ENCODE measurements at regions not wholly inside any gene's neighbourhood (a gene's known extent, or its start where the extent isn't known, plus 50 kb on each side); places are given as distances from the start of the nearest gene placed in this dataset.

DNA sequence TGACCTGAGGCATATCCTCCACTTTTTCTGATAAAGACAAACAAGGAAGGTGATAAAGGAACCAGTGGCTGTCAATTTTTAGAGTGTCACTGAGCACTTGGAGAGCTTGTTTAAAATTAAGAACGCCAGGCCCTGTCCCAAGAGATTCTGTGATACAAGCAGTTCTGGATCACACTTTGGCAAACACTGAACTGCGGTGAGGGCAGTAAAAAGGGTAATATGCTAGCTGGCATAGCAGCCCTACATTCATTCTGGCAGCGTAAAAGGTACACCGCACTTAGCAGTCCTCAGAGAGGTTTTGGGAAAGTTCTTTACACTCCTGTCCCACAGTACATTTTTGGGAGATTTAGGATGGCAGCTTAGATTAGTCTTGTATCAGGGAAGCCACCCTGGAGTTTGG, 101.3 kb upstream of the CCDC150 start:
- no peak for DNase-seq

DNA sequence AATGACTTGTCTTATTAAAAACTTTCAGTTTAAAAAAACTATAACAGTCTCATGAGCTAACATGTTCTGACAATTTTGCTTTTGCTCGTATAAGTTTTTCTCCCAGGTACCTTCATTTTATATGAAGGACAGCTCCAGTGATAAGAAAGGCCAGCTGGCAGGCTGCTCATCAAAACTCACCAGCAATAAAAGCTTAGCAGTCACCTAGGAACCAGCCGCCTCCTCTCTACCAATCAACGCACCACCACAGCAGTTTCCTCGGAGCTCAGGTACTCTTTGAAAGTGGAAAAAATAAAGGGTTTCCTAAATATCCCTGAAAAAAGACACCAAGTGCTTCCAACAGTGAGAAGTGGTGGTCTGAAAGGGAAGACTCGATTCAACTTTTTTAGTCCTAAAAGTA, 100.9 kb upstream of the CCDC150 start:
- DNase-seq = no peak

DNA sequence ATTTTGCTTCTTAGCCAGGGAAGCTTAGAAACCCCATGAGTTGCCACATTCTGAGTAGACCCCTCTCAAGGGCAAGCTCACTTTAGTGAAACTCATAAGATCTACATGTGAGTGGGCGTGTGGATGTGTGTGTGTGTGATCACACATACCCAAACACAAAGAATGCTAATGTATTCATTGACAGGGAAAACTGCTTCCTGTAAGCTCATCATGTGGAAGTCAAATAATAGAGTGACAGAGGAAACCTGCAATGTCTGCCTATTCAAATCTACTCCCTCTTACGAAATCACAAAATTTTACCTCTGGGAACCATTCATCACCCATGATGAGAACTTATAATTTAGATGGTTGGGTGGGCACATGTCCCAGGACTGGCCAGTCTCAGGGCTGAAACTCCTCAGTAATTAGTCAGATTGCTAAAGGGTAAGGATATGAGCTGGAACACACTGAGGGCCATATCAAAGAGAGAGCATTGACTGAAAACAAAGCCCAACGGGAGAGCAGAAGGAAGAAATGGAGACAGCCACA, 94.5 kb upstream of the CCDC150 start:
- no peak for DNase-seq

DNA sequence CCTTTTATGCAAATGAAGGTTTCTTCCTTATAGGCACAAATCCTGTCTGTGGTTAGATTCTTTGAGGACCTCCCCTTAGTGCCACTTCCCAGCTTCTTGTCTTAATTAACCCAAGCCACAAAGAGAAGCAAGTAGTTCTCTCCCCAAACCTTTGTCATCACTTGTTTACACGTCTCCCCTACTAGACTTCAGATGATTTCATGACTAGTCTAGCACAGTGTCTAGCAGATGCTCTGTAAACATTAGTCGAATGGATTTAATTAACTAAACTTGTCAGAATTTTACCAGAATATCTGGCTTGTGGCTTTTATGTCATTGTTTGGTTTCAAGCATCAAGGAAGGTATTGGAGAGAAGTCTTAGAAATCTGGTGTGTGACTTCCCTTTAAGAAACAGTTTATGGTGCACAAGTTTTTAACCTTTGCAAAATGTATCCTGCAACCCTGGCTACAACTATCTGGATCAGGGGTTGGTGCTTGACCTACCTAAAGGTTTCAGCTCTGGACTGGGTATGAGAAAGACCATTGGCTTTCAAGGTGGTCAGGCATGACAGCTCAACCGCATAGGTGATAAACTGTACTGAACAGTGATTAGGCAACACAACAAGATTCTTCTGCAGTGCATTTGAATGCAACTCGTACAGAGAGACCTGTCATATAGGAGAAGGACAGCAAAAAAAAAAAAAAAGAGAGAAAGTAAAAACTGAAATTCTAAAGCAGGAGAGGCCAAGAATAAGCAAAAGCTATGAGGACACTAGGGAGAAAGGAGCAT, 93.2 kb upstream of the CCDC150 start:
- DNase-seq = no peak

DNA sequence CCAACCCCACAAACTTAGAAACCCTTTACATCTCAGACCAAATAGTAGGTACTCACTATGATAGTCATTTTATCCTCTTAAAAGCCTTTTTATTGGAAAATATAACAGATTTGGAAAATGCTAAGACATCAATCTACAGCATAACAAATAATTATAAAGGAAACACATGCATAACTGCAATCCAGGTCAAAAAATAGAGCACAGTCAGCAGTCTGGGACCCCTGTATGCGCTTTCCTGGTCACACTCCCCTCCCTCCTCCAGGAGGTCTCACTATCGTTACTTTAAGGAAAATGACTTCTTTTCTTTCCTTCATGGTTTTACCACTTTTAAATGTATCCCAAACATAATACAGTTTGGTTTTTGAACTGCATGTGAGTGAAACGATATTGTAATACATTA, 90.5 kb upstream of the CCDC150 start:
- no peak for DNase-seq

DNA sequence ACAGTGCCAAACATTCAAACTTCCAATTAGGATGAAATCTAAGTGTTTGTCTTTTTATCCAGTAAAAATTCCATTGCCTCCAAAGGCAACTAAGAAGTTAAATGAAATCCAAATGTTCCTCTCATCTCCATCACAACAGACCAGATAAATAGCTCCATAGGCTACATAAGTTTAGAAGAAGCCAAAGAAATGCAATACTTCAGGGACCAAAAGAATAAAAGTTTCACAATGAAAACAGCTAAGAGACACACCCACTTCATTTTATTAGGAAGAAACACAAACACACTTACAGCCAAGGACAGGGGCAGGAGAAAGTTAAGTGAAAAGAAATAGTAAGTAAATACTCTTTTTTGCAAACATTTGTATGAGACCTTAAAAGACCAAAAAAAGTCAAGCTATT, 88.5 kb upstream of the CCDC150 start:
- DNase-seq = no peak

DNA sequence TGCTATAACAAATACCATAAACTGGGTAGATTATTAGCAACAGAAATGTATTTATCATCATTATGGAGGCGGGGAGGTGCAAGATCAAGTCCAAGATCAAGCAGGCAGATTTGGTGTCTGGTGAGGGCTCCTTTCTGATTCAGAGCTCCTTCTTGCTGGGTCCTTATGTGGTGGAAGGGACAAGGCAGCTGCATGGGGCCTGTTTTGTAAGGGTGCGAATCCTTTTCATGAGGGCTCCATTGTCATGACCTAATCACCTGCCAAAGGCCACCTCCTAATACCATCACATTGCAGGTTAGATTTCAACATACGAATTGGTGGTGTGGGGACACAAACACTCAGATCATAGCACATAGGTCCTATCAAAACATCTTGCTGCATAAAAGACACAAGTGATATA, 84.4 kb upstream of the CCDC150 start:
- DNase-seq = no peak

DNA sequence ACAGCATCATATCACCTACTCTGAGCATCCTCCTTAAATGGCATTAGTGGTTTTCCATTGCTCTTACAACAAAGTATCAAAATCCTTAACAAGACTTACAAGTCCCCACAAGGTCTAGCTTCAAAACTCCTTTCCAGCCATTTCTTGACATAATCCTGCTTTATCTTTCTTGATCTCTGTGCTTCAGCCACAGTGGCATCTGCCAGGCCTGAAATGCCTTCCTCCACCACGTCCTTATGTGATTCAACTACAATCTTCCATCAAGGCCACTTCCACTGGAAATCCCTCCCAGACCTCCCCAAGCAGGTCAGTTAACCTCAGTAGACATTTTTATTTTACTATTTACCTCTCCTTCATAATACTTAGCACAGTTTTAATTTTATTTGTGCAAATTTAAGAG, 83.8 kb upstream of the CCDC150 start:
- DNase-seq = no peak

DNA sequence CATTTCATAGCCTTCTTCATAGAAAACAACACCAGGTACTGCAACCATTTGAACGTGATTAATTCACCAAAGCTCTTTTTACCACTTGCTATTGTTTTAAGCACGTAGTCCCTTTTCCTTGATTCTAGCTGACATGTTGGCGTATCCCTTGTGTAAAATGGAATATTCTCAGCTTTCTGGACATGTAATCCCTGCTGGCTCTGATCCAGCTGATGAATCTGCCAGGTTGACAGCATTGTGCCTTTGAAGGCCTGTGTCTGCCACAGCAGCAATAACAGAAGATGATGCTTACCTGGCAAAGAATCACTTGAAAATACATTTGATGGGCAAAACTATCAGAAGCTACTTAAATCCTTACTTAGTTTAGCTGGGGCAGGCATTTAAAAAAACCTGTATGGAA, 81.0 kb upstream of the CCDC150 start:
- no peak for DNase-seq

DNA sequence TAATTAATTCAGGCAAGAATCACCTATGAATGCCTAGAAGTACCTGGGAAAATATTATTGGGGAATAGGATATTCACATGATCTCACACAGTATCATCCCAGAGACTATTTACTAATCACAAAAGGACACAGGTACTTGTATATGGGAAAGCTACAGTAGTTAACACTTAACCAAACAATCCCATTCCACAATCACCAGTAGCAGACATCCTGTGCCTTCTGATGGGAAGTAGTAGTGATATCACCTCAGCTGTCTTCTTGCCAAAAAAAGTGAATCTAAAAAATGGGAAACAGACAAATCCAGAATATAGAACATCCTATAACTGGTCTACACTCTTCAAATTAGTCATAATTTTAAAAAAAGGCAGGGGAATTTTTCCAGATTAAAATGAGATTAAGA, 75.6 kb upstream of the CCDC150 start:
- no peak for DNase-seq

DNA sequence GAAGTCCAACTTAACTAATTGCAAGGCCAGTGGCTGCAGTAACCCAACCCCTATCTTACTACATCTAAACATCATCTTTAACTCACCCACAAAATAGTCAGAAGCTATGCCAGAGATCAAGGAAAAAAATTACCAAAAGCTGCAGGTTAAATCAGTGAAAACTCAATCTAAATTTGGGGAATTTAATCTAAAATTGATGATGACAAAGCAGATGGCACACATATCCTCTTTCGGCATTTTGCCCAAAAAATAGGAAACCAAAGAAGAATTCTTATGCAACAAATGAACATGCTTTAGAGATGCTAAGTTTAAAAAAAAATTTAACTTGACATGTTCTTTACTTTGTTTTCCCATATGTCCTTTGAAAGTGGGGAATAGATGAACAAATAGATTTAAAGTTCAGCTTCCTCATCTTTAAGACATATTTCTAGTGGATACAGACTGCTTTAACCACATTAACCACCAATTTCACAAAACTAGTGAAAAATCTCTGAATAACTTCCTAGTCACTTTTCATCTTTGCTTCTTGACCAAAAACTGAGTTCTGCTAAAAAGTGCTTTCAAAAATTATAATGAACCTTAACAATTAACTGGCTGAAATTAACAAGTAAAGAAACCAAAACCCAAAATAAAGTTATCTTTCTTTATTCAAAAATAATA, 74.3 kb upstream of the CCDC150 start:
- DNase-seq = no peak

DNA sequence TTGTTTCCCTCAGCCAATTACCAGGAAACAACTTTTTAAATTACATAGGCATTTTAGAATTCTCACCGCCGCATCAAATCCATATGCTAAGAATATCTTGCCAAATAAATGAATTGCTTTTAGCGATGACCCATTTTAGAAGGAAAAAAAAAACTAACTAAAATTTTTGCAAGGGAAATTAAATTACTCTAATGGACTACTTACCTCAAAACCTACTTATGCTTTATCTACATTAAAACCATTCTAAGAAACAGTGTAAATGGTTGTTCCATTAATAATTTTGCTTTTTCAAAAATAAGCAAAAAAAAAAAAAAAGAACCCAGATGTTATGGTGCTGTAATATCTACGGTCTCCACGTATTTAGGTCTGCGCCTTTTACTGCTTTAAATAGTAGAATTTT, 73.5 kb upstream of the CCDC150 start:
- no peak for DNase-seq

DNA sequence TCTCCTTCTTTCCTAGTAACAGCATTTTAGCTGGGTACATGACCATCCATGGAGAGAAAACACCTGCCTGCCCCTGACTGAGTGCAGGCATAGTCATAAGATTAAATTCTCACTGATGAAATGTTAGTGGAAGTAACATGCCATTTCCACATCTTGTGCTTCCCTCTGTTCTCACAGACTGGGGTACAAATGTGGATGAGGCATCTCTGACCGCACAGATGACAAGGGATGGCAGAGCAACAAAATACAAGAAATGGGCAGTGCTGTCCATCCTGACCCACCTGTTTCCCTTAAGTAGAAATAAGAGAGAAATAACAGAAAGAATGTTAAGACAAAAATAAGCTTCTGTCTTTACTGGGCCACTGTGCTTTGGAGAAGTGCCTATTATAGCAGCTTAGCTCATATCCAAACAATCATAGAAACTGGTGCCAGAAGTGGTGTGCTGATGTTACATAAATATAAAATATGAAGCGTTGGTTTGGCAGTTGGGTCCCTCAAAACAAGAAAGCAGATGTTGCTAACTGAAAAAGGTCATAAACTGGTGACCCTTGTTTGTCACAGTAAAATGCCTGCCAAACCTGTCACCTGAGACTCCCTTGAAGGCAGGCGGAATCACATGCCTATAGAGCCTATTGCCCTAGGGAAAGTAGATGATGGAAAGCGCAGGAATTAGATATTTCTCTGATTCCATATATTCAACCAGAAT, 72.4 kb upstream of the CCDC150 start:
- peak; percentile 73 for DNase-seq

DNA sequence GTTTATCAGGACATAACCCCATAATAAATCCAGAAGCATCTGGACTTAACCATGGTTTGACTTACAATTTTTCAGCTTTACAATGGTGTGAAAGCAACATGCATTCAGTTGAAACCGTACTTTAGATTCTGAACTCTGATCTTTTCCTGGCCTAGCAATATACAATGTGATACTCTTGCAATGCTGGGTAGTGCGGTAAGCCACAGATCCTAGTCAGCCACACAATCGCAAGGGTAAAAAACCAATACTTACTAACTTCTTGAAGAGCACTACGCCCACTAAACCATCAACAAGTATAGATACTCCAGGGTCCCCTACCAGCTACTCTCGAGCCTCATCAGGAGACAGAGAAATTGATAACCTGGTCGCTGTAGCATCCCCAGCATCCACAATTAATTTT, 71.0 kb upstream of the CCDC150 start:
- no peak for DNase-seq

DNA sequence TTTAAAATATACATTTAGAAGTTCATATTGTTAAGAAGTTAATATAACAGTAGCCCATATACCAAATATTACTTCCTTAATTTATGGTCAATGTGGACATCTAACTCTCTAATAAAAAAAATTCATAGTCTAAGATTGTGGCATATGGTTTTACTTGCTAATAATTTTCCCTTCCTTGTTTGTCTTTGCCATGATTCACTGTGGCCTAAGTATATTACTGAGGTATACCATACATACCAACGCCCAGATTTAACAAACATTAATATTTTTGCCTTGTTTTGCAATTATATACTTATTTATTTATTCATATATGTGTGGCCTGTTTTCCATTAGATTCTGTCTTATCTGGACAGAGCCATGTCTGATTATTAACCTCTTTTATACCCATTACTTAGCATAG, 54.6 kb upstream of the CCDC150 start:
- no peak for DNase-seq

DNA sequence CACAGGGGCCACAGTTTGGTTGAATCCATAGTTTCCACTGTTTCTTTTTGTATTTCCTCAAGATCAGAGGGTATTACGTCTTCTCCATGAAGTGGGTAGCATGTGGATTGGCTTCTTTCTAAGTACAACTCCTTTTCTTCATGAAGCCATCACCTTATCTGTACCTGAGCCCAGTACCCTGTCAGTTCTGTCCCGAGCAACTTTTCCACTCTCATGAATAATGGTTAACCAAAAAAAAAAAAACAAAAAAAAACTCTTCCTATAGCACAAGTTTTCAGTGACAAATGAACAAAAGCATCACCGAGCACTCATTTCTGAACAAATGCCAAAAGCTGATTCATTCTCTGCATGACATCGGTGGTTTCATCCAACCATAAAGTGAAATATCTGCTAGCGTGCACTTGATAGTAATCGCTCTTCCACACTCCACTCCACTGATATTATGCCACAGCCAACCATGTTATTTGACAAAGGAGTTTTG, 53.0 kb upstream of the CCDC150 start:
- DNase-seq = peak; percentile 26

DNA sequence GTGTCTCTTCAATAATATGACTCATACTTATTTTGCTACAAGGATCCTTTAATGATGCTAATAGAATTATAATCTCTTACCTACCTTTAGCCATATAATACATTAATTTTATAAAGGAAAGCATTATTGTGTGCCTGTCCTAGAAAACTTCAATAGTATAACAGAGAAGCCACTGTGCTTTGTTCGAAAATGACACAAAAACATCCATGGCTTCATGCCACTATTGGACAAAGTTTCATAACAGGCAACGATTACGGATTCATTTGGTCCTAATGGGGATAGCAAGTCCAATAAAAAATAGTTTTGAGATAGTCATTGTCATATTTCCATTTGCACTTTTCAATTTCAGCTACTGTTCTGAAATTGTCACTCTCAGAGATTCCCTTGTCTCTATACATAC, 52.5 kb upstream of the CCDC150 start:
- DNase-seq = no peak

DNA sequence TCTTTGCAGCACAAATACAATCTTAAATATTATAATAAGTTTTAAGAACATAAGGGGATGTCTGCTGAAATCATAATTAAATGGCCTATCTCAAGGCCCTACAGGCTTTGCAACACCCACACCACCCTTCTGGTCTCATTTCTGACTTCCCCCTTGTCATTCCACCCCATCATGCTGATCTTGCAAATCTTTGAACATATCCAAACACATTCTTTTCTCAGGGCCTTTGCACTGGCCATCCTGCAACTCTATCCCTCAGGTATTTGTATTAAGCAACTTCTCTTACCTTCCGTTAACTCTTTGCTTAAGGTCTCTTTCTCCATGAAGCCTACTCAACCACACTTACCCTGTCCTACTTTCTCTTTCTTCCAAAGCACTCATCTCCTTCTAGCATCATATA, 51.8 kb upstream of the CCDC150 start:
- no peak for DNase-seq

DNA sequence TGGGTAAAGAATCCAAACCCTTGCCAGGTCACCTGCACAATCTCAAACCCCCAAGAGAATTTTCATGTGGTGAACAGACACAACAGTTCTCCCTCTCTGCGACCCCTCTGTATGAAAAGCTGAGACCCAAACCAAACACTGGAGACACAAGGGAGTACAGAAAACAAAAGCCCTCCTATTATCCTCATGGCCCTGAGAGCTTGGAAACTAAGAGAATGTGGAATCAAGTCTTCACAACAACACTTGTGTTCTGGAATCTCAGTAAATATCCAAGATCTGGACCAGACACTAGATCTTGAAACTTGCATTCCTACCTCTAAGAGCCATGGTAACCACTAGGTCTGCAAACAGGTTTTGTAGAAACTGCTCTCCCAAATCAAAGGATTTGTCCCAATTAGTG, 50.1 kb upstream of the CCDC150 start:
- no peak for DNase-seq
